ENCODE measurements at regions not wholly inside any gene's neighbourhood (a gene's known extent, or its start where the extent isn't known, plus 50 kb on each side); places are given as distances from the start of the nearest gene placed in this dataset.

- no peak overlapping the region for H3K4me3 ChIP-seq
- WGBS, 2 donors: 24 to 50% methylated on average over 1 of the region's 1 CpG
- H3K27me3 ChIP-seq: no peaks in the 10 kb centered on the region
- TF ChIP-seq POLR2A (IDR thresholded peaks at IDR 0.05) (no peak), CTCF (IDR thresholded peaks at IDR 0.05) (no peak)
- no peaks in the 10 kb centered on the region for H3K9me3 ChIP-seq
- ATAC-seq: no peak
- H3K36me3 ChIP-seq (replicated peaks in 1 of 2; ENCODE audit: insufficient read depth in 1 of 2, low read depth in 2 of 2): no peaks in the 10 kb centered on the region
- H3K4me1 ChIP-seq: no peaks in the 10 kb centered on the region
- H3K27ac ChIP-seq: no peak overlapping the region
- intact Hi-C loops (cut with DNase I): no loop called here
- no peak for DNase-seq
Measured at GRCh38 chr6:98487612-98488011, 346.8 kb upstream of the POU3F2 start.

- Histone ChIP-seq H3K27ac (no peak overlapping the region), H3K4me1 (no peaks in the 10 kb centered on the region), H3K36me3 (replicated peaks in 1 of 2; ENCODE audit: insufficient read depth in 1 of 2, low read depth in 2 of 2) (no peaks in the 10 kb centered on the region), H3K4me3 (no peak overlapping the region), H3K9me3 (no peaks in the 10 kb centered on the region), H3K27me3 (no peaks in the 10 kb centered on the region)
- intact Hi-C loops (cut with DNase I): no loop called here
- TF ChIP-seq CTCF (IDR thresholded peaks at IDR 0.05) (no peak), POLR2A (IDR thresholded peaks at IDR 0.05) (no peak)
- 52 to 53% methylated on average over 7 of the region's 7 CpGs for WGBS, 2 donors
- DNase-seq: no peak
- no peak for ATAC-seq
Measured at GRCh38 chr6:98498144-98498775, 336.1 kb upstream of the POU3F2 start.

- Histone ChIP-seq H3K27ac (no peak overlapping the region), H3K27me3 (no peaks in the 10 kb centered on the region), H3K9me3 (no peaks in the 10 kb centered on the region), H3K36me3 (replicated peaks in 1 of 2; ENCODE audit: insufficient read depth in 1 of 2, low read depth in 2 of 2) (no peaks in the 10 kb centered on the region), H3K4me1 (no peaks in the 10 kb centered on the region), H3K4me3 (no peak overlapping the region)
- no peak for ATAC-seq
- DNase-seq: no peak
- intact Hi-C loops (cut with DNase I): no loop called here
- 22 to 46% methylated on average over 3 of the region's 3 CpGs for WGBS, 2 donors
- no peak for TF ChIP-seq POLR2A (IDR thresholded peaks at IDR 0.05)
- TF ChIP-seq CTCF (IDR thresholded peaks at IDR 0.05): no peak
Measured at GRCh38 chr6:98498866-98499265, 335.5 kb upstream of the POU3F2 start.

GRCh38 chr6:98514073-98514720 is 320.2 kb upstream of the POU3F2 start:
- WGBS, 2 donors: 61 to 63% methylated on average over 2 of the region's 2 CpGs
- Histone ChIP-seq H3K36me3 (replicated peaks in 1 of 2; ENCODE audit: insufficient read depth in 1 of 2, low read depth in 2 of 2) (no peaks in the 10 kb centered on the region), H3K4me3 (no peak overlapping the region), H3K27ac (no peak overlapping the region), H3K27me3 (no peaks in the 10 kb centered on the region), H3K9me3 (no peaks in the 10 kb centered on the region), H3K4me1 (no peaks in the 10 kb centered on the region)
- TF ChIP-seq POLR2A (IDR thresholded peaks at IDR 0.05) (no peak), CTCF (IDR thresholded peaks at IDR 0.05) (no peak)
- DNase-seq (no peak), ATAC-seq (no peak)
- intact Hi-C loops (cut with DNase I): no loop called here

GRCh38 chr6:98514796-98515195 is 319.6 kb upstream of the POU3F2 start:
- no peaks in the 10 kb centered on the region for H3K27me3 ChIP-seq
- no peaks in the 10 kb centered on the region for H3K9me3 ChIP-seq
- no peak for DNase-seq
- H3K27ac ChIP-seq: no peak overlapping the region
- no peaks in the 10 kb centered on the region for H3K36me3 ChIP-seq (replicated peaks in 1 of 2; ENCODE audit: insufficient read depth in 1 of 2, low read depth in 2 of 2)
- intact Hi-C loops (cut with DNase I): no loop called here
- TF ChIP-seq CTCF (IDR thresholded peaks at IDR 0.05) (no peak), POLR2A (IDR thresholded peaks at IDR 0.05) (no peak)
- 71 to 74% methylated on average over 1 of the region's 1 CpG for WGBS, 2 donors
- H3K4me1 ChIP-seq: no peaks in the 10 kb centered on the region
- no peak overlapping the region for H3K4me3 ChIP-seq
- ATAC-seq: no peak
